Naive thymus-derived CD8-positive, alpha-beta T cell (primary cell): ENCODE measurements at regions not wholly inside any gene's neighbourhood (a gene's known extent, or its start where the extent isn't known, plus 50 kb on each side); places are given as distances from the start of the nearest gene placed in this dataset.
"Not testable (repeated sequence)": the region's sequence is repeated elsewhere in the genome, so short reads cannot be mapped to it uniquely, and the experiment has no call there.

Source experiments
- ATAC-seq, 2 donors: fragments of 150-1000 bp; cut with Tn5 transposase in 1 of 2; sonication (Bioruptor Pico), chemical (Tn5 transposase) in 1 of 2; 1 replicate in 1 of 2; 2 replicates in 1 of 2; pipeline ENCODE4 v1.10.0; 2021; ENCODE audit warnings: mild to moderate bottlenecking in 2 of 2, moderate library complexity in 2 of 2
- POLR2A ChIA-PET: fragments of 350-600 bp; sonication (Branson Sonifier 250); formaldehyde crosslinking; loops from one replicate; lab custom pipeline; 2021; ENCODE audit warnings: antibody characterized with exemption; lab: Charles Lee
- DNase-seq, 10 donors: peaks; one replicate each; pipeline versions ENCODE4 v3.0.0 to v3.0.0-alpha.2; 2020 to 2022
- H3K27ac Mint-ChIP-seq, 10 donors: one replicate each; pipeline ENCODE4 v1.8.0; 2020 to 2022; ENCODE audit warnings: mild to moderate bottlenecking in 10 of 10, mixed read lengths in 10 of 10, moderate library complexity in 4 of 10, inconsistent platforms in 1 of 10
- H3K27me3 Mint-ChIP-seq, 5 donors: one replicate each; pipeline ENCODE4 v1.8.0; 2021 to 2022; ENCODE audit warnings: mixed read lengths in 5 of 5
- H3K36me3 Mint-ChIP-seq, 3 donors: one replicate each; pipeline ENCODE4 v1.8.0; 2020 to 2022; ENCODE audit warnings: mixed read lengths in 3 of 3, mild to moderate bottlenecking in 2 of 3, inconsistent platforms in 1 of 3
- H3K4me1 Mint-ChIP-seq, 4 donors: one replicate each; pipeline ENCODE4 v1.8.0; 2021 to 2022; ENCODE audit warnings: mixed read lengths in 4 of 4
- H3K4me3 Mint-ChIP-seq, 10 donors: one replicate each; pipeline ENCODE4 v1.8.0; 2020 to 2022; ENCODE audit warnings: mild to moderate bottlenecking in 10 of 10, mixed read lengths in 10 of 10, moderate library complexity in 6 of 10, inconsistent platforms in 1 of 10
- H3K9me3 Mint-ChIP-seq, 9 donors: one replicate each; pipeline ENCODE4 v1.8.0; 2020 to 2022; ENCODE audit warnings: mixed read lengths in 9 of 9, mild to moderate bottlenecking in 3 of 9, inconsistent platforms in 1 of 9, moderate library complexity in 1 of 9

DNA sequence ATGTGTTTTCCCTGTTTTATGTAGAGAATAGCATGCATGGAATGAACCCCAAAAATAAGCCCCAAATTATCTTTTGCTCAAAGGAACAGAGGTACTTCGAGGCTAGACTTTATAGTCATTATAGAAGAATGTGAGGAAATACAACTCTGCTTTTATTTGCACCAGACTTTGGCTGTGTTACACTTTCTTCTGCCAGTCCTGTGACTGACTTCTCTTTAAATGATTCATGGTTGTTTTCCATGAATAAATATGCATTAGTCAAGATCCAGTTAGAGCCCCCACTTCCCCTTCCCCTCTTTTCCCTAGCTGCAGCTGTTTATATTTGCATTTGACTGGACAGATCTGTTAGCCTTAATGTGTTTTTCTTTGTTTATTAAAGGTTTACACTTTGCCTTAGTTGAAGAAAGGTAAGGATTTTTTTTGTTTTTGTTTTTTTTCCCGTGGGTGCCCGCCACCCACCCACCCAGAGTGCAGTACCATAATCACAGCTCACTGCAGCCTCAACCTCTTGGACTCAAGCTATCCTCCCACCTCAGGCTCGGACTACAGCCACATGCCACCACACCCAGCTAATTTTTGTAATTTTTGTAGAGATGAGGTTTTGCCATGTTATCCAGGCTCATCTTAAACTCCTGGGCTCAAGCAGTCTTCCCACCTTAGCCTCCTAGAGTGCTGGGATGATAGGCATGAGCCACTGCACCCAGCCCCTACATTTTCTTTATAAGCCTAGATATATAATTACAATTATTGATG is 152.6 kb downstream of the CYB561 start:
- H3K9me3 Mint-ChIP-seq, result peaks cover 12 to 35% (median 27%) of the 10 kb centered on the region in 9 donors
- POLR2A ChIA-PET, result no interaction called here
- H3K27ac Mint-ChIP-seq, result no peak overlapping the region
- DNase-seq, result no peak
- no peak overlapping the region for H3K4me3 Mint-ChIP-seq
- peaks cover 3 to 44% (median 28%) of the 10 kb centered on the region in 3 donors for H3K36me3 Mint-ChIP-seq
- H3K4me1 Mint-ChIP-seq, result peaks cover 4 to 10% (median 9%) of the 10 kb centered on the region in 4 donors
- peaks cover 0 to 2% (median 0%) of the 10 kb centered on the region in 5 donors for H3K27me3 Mint-ChIP-seq
- ATAC-seq, result no peak

DNA sequence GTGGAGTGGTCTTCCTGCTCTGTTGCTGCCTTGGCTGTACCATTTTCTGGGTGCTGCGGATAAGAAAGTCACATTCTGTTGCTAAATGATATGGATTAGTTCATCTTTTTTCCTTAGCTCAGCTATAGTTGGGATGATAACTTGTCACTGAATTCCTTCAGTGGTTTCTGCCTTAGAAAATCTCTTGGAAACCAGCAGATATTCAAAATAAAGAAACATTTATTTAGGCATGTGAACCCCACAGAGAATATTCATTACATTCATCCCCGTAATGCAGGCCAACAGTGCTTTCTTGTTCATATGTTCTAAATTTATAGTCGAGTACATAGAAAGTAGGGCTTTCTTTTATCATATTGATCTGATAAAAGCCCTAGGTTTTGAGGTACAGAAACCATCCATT is 151.3 kb downstream of the CYB561 start:
- no peak overlapping the region for H3K4me3 Mint-ChIP-seq
- DNase-seq (no peak), ATAC-seq (no peak)
- H3K36me3 Mint-ChIP-seq, result peaks cover 9 to 49% (median 39%) of the 10 kb centered on the region in 3 donors
- peaks cover 12 to 44% (median 27%) of the 10 kb centered on the region in 9 donors for H3K9me3 Mint-ChIP-seq
- peaks cover 4 to 10% (median 9%) of the 10 kb centered on the region in 4 donors for H3K4me1 Mint-ChIP-seq
- POLR2A ChIA-PET, result no interaction called here
- peak overlapping the region in 1 of 10 donors; percentile 11 for H3K27ac Mint-ChIP-seq
- peaks cover 0 to 2% (median 0%) of the 10 kb centered on the region in 5 donors for H3K27me3 Mint-ChIP-seq

- Mint-ChIP-seq H3K27me3 (peaks cover 0 to 2% (median 0%) of the 10 kb centered on the region in 5 donors), H3K27ac (peak overlapping the region in 1 of 10 donors; percentile 58), H3K36me3 (peaks cover 10 to 53% (median 39%) of the 10 kb centered on the region in 3 donors), H3K4me3 (no peak overlapping the region), H3K9me3 (peaks cover 12 to 48% (median 27%) of the 10 kb centered on the region in 9 donors), H3K4me1 (peaks cover 4 to 10% (median 9%) of the 10 kb centered on the region in 4 donors)
- ATAC-seq (no peak), DNase-seq (no peak)
- POLR2A ChIA-PET, result no interaction called here
Measured at GRCh38 chr17:63295288-63295687, 150.8 kb downstream of the CYB561 start.

GRCh38 chr17:63295839-63296590 is 150.1 kb downstream of the CYB561 start:
- POLR2A ChIA-PET, result no interaction called here
- ATAC-seq (peak; percentile 25 to 91), DNase-seq (peak in 3 of 10 donors; percentile 1 to 46 (median 25))
- Mint-ChIP-seq H3K27ac (peak overlapping the region in 8 of 10 donors; percentile 12 to 82 (median 53)), H3K36me3 (peaks cover 10 to 55% (median 45%) of the 10 kb centered on the region in 3 donors), H3K9me3 (peaks cover 12 to 53% (median 31%) of the 10 kb centered on the region in 9 donors), H3K27me3 (peaks cover 0 to 2% (median 0%) of the 10 kb centered on the region in 5 donors), H3K4me3 (peak overlapping the region in 2 of 10 donors; percentile 9 to 20), H3K4me1 (peaks cover 2 to 10% (median 9%) of the 10 kb centered on the region in 4 donors)

DNA sequence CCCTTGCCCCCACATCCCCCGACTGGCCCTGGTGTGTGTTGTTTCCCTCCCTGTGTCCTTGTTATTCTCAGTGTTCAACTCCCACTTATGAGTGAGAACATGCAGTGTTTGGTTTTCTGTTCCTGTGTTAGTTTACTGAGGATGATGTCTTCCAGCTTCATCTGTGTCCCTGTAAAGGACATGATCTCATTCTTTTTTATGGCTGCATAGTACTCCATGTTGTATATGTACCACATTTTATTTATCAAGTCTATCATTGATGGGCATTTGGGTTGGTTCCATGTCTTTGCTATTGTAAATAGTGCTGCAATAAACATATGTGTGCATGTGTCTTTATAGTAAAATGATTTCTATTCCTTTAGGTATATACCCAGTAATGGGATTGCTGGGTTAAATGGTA is 147.2 kb downstream of the CYB561 start:
- peaks cover 9 to 63% (median 60%) of the 10 kb centered on the region in 3 donors for H3K36me3 Mint-ChIP-seq
- H3K4me3 Mint-ChIP-seq, H3K27me3 Mint-ChIP-seq, ATAC-seq, DNase-seq, POLR2A ChIA-PET, H3K27ac Mint-ChIP-seq: not testable (repeated sequence)
- H3K4me1 Mint-ChIP-seq, result peaks cover 2 to 10% (median 9%) of the 10 kb centered on the region in 4 donors
- H3K9me3 Mint-ChIP-seq, result peaks cover 12 to 80% (median 44%) of the 10 kb centered on the region in 9 donors

GRCh38 chr17:63304704-63305261 is 141.3 kb downstream of the CYB561 start:
- Mint-ChIP-seq H3K27me3 (no peaks in the 10 kb centered on the region), H3K4me1 (peaks cover 0 to 2% (median 0%) of the 10 kb centered on the region in 4 donors), H3K4me3 (no peak overlapping the region), H3K36me3 (peaks cover 3 to 32% (median 29%) of the 10 kb centered on the region in 3 donors), H3K27ac (no peak overlapping the region), H3K9me3 (peaks cover 0 to 39% (median 17%) of the 10 kb centered on the region in 9 donors)
- no peak for DNase-seq
- POLR2A ChIA-PET, result no interaction called here
- ATAC-seq, result no peak

DNA sequence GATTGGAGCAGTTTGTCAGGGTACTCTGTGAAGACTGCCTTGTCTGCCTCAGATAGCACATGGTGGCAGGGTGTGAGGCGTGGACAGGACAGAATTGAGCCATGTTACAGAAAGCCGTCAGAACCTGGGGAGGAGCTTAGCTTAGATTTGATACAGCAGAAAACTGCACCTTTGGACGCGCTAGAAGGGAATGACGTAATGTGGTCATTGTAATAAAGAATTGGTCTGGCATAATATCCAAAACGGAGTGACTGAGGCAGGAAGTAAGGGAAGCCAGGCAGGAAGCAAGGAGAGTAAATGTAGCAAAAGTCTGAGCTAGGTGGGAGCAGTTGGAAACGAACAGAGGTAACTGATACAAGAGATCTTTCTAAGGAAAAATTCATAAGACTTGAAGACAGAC is 140.2 kb downstream of the CYB561 start:
- Mint-ChIP-seq H3K9me3 (peaks cover 0 to 30% (median 13%) of the 10 kb centered on the region in 9 donors), H3K27ac (no peak overlapping the region), H3K27me3 (no peaks in the 10 kb centered on the region), H3K36me3 (peaks cover 2 to 26% (median 23%) of the 10 kb centered on the region in 3 donors), H3K4me1 (peaks cover 0 to 2% (median 0%) of the 10 kb centered on the region in 4 donors), H3K4me3 (no peak overlapping the region)
- DNase-seq (no peak), ATAC-seq (no peak)
- POLR2A ChIA-PET, result no interaction called here

GRCh38 chr17:63306855-63307254 is 139.3 kb downstream of the CYB561 start:
- peaks cover 0 to 2% (median 0%) of the 10 kb centered on the region in 4 donors for H3K4me1 Mint-ChIP-seq
- peaks cover under 1 to 19% (median 16%) of the 10 kb centered on the region in 3 donors for H3K36me3 Mint-ChIP-seq
- H3K9me3 Mint-ChIP-seq, result peaks cover 2 to 22% (median 10%) of the 10 kb centered on the region in 9 donors
- no peak for DNase-seq
- ATAC-seq, result no peak
- H3K27me3 Mint-ChIP-seq, result no peaks in the 10 kb centered on the region
- POLR2A ChIA-PET, result no interaction called here
- no peak overlapping the region for H3K4me3 Mint-ChIP-seq
- peak overlapping the region in 1 of 10 donors; percentile 27 for H3K27ac Mint-ChIP-seq

- H3K27ac Mint-ChIP-seq, result no peak overlapping the region
- H3K9me3 Mint-ChIP-seq, result peaks cover 0 to 10% (median 3%) of the 10 kb centered on the region in 9 donors
- peaks cover 0 to 2% (median 0%) of the 10 kb centered on the region in 4 donors for H3K4me1 Mint-ChIP-seq
- H3K4me3 Mint-ChIP-seq, result no peak overlapping the region
- peaks cover 0 to 10% (median 9%) of the 10 kb centered on the region in 3 donors for H3K36me3 Mint-ChIP-seq
- no peaks in the 10 kb centered on the region for H3K27me3 Mint-ChIP-seq
- POLR2A ChIA-PET, result no interaction called here
- ATAC-seq, result no peak
- DNase-seq, result no peak
Measured at GRCh38 chr17:63308272-63308671, 137.8 kb downstream of the CYB561 start.

DNA sequence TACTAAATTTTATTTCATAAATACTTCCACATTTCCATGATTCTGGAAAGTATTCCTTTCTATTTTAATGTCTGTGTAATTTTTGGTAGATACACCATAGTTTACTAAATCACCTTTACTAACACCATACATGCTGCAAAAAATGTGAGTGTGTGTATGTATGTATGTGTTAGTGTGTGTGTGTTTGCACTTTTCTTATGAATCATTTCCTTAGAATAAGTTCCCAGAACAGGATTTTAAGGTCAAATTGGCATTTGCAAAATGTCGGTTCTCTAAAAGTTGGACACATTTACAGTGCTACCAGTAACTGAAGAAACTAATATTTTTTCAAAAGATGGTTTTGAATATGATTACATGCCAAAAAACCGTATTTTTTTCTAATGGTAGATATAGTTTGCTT is 137.1 kb downstream of the CYB561 start:
- ATAC-seq (no peak), DNase-seq (no peak)
- Mint-ChIP-seq H3K4me1 (peaks cover 0 to 2% (median 0%) of the 10 kb centered on the region in 4 donors), H3K27ac (no peak overlapping the region), H3K4me3 (no peak overlapping the region), H3K27me3 (no peaks in the 10 kb centered on the region), H3K9me3 (peaks cover 0 to 2% (median 0%) of the 10 kb centered on the region in 9 donors), H3K36me3 (peaks cover 2 to 6% (median 3%) of the 10 kb centered on the region in 3 donors)
- POLR2A ChIA-PET, result no interaction called here

DNA sequence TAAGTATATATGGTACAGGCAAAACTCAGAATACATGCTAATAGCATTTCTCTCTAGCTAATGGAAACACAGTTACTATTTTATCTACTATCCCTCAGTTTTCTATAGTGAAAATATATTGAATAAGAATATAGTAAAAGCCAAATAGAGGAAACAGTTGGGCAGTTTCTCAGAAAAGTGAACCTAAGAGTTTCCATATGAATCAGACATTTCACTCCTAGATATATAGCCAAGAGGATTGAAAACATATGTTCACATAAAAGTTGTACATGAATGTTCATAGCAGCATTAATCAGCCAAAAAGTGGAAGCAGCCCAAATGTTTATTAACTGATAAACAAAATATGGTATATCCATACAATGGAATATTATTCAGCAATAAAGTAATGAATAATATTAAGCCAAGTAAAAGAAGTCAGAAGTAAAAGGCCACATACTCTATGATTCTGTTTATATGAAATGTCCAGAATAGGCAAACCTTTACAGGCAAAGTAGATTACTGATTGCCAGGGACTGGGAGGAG is 134.6 kb downstream of the CYB561 start:
- Mint-ChIP-seq H3K9me3 (peaks cover 0 to 2% (median 0%) of the 10 kb centered on the region in 9 donors), H3K27me3 (no peaks in the 10 kb centered on the region), H3K4me3 (no peak overlapping the region), H3K36me3 (peaks cover 5 to 18% (median 15%) of the 10 kb centered on the region in 3 donors), H3K4me1 (no peaks in the 10 kb centered on the region), H3K27ac (no peak overlapping the region)
- ATAC-seq (no peak), DNase-seq (no peak)
- POLR2A ChIA-PET, result no interaction called here

GRCh38 chr17:63314761-63315160 is 131.3 kb downstream of the CYB561 start:
- Mint-ChIP-seq H3K36me3 (peaks cover 10 to 35% (median 29%) of the 10 kb centered on the region in 3 donors), H3K9me3 (peaks cover 0 to 2% (median 0%) of the 10 kb centered on the region in 9 donors), H3K4me3 (no peak overlapping the region), H3K27ac (no peak overlapping the region), H3K27me3 (no peaks in the 10 kb centered on the region), H3K4me1 (no peaks in the 10 kb centered on the region)
- ATAC-seq (no peak), DNase-seq (no peak)
- POLR2A ChIA-PET, result no interaction called here
